DMS53 treated with DMSO at 0.1 percent for 48 hours (cell line): ENCODE measurements at regions not wholly inside any gene's neighbourhood (a gene's known extent, or its start where the extent isn't known, plus 50 kb on each side); places are given as distances from the start of the nearest gene placed in this dataset.

Source experiments
- DNase-seq: peaks from one replicate; lab custom pipeline; 2025; ENCODE audit not compliant: unreplicated experiment; lab: John Stamatoyannopoulos, UW

DNA sequence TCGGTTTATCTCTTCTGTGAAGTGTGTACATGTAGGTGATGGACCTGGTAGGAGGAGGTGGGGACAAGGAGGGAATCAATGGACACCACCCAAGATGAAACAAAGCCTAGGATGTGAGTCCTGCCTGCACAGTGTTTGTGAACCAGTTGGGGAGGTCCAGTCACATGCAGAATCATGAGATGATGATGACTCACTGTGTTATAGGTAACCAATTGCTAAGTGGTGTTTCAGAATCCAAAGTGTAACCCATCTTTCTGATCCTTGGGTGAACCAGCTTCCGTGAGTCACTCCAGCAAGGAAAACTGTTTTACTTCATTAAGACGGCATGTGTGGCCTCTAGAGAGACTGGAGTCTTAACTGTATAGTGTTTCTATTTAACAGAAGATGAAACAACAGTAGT is 57.9 kb upstream of the HPF1 start:
- no peak for DNase-seq

DNA sequence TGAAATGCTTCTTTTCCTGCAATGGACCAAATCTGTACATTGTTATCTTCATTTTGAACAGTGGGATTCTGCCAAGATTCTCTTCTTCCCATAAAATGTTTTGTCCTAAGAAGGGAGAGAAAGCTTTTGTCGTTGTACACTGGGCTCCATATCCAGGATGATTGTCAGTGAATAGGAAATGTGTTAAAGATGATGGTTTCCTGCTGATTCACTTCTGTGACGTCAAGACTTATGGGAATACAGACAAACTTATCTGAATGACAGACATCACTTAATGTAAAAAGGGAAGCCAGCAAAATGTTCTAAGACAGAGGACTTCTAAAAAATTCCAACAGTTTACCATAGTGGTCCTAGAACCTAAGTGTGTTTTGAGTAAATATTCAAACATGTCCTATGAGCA is 53.7 kb upstream of the HPF1 start:
- no peak for DNase-seq

DNA sequence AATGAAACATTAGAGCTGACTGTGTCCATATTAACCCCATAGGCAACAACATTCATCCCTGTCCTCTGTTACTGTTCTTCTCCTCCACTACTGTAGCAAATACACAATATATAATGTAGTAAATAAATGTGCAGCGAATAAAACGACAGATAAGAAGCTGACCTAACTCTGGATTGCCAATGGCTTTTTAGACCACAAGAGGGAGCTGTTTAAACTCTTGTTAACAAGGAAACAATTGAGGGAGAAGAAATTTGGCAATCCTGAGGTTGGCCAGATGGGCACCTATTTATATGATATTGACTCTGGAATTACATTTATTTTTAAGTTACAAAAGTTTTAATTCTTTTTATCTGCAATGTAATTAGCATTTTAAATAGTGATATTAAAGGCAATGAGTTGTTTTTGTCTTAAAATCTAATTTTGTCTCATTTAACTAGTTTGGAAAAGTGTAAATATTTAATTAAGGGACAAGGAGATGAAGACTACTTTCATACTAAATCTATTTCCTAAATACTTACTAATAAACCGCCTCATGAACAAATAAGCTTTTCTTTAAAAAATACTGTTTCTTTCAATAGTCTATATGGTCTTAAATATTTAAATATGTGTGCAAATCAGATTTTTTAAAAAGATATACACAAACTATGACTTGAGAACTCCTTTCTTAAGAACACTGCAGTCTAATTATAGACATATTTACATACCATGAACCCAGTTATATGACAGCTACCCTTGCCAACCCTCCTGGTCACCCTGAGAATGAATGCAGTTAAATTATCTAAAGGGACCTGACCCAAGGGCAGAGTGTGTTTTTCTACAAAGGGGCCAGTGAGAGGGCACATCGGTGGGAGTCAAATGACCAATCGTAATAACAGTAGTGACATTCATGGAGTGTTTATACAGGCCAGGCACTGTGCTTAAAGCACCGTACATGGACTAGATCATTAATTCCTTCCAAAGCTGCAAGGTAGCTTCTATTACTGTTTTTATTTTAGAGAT is 52.9 kb upstream of the HPF1 start:
- peak; percentile 48 for DNase-seq

DNA sequence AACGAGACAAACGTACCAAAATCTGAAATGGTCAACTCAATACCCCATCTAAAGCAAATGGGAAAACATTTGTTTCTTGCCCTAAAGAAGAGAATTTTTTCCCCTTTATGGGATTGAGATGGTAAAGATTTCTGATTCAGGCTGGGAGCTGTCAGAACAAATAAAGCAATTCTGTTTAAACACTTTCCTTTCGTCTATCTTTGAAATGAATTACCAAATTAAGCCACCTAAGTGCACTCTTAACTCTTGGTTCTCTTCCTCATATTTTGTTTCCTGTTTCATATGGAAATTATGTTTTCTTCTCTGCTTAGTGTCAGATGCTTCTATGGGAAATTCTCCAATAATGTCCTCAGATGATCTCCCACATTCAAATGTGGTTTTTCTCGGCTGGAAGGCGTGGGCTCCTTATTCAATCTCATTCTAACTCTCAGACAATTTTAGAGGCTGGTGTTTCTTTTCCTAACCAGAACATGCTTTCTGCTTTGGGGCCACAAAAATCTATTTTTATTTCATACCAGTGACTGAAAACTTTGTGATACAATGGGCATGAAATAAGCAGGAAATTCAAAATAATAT is 50.3 kb upstream of the HPF1 start:
- DNase-seq = no peak
